Left renal pelvis (tissue), 4 donors: ENCODE measurements at regions not wholly inside any gene's neighbourhood (a gene's known extent, or its start where the extent isn't known, plus 50 kb on each side); places are given as distances from the start of the nearest gene placed in this dataset.

Experiments used
- DNase-seq, 4 donors: peaks; one replicate each; pipeline ENCODE4 v3.0.0-alpha.2; 2013; ENCODE audit warnings: low read depth in 4 of 4, low spot score in 3 of 4

DNA sequence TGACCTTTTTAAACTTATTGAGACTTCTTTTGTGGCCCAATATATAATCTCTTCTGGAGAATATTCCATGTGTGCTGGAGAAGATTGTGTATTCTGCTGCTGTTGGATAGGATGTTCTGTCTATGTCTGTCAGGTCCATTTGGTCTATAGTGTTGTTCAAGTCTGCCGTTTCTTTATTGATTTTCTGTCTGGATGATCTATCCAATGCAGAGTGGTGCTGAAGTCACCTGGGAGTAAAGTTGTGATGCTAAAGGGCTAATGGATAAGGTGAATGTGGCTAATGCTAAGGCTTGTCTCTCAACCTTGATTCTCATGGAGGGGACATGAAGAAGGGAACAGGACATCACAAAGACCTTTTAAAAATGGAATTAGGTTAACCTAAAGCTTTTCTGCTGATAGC is 72.0 kb upstream of the AP1S2 start:
- no peak for DNase-seq

DNA sequence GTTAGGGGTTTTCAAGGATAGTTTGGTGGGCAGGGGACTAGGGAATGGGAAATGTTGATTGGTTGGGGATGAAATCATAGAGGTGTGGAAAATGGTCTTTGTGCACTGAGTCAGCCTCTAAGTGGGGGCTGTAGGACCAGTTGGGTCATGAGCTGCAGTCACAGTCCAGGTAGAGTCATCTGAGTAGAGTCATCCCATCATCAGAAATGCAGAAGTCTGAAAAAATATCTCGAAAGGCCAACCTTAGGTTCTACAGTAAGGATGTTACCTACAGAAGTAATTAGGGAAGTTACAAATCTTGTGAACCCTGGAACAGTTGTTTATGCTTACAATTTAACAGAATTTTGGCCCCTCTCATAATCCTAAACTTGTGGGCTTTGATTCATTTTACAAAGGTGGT is 63.4 kb upstream of the AP1S2 start:
- DNase-seq = no peak

DNA sequence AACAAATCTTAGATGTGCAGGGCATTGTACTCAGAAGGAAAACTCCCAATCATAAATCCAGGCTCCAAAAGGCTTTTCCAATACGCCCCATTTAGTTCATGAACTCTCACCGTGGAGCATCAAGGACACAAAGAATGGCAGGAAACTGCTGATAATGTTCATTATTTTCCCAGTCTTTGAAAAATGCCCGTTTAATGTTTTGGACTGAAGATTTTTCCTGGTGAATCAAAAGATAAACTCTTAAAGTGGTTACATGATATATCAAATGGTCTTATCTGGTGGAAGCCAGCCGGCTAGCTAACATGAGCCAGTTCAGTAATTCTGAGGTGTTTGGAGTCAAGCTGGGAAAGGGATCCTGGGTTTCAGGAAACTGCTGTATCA is 62.1 kb upstream of the AP1S2 start:
- no peak for DNase-seq

DNA sequence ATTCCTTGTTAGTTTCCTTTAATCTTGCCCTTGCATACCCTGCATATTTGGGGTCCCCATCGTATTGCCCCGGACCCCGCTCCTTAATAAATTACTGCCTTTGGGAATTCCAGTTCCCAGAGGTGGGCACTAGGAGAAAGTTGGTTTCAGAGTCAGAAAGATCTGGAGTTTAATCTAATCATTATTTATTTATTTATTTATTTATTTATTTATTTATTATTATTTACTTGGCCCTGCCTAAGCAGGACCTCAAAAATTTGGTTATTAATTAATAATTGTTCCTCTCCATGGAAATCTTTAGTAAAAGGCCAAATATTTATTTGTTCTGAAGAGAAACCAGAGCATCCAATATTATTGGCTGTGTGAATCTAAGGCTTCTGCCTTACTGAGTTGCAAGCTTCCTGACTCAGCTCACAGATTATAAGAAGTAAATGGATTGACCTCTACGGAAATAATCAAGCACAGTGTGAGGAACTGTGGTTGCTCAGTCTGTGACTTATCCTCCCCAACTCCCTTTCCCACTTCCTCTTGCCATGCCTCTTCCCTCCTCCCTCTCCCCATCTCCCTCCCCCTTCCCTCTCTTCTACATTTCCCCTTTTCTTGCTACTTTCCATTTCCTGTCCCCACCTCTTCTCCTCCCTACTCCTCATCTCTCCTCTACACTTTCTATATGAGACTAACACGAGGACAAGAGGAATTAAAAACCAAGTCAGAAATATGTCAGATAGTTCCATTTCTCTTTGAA is 61.5 kb upstream of the AP1S2 start:
- no peak for DNase-seq

DNA sequence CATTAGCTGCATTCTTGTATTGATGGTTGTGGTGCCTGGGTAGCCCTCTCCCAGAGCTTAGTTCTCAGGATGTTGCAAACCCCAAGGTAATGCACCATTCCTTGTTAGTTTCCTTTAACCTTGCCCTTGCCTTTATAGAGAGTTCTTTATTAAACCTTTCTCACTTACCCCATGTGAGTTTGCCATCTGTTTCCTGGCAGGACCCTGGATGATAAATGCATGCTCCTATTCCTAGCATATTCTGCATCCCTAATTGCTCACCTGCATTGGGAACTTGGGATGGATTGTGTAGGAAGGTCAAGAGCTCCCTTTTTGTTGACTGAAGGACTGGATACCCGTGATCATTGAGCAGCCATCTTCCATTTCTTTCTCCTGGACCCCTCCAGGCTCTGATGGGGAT is 59.9 kb upstream of the AP1S2 start:
- DNase-seq = no peak

DNA sequence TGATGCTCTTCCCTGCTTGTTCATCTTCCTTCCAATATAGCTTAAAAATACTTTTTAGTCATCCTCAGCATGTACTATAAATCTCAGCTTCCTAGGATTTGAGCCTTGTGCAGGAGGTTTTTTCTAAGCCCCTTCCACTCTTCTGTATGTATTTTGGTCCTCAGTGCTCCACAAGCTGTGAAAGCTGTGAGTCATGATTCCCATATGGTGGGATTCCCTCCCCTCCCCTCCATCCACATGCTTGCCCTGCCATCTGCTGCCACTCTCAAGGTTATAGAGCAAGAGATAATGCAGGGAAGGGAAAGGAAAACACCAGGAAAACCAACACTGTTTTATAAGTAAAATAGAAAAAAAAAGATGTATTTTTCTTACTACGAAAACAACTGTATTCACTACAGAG is 58.5 kb upstream of the AP1S2 start:
- DNase-seq = no peak

DNA sequence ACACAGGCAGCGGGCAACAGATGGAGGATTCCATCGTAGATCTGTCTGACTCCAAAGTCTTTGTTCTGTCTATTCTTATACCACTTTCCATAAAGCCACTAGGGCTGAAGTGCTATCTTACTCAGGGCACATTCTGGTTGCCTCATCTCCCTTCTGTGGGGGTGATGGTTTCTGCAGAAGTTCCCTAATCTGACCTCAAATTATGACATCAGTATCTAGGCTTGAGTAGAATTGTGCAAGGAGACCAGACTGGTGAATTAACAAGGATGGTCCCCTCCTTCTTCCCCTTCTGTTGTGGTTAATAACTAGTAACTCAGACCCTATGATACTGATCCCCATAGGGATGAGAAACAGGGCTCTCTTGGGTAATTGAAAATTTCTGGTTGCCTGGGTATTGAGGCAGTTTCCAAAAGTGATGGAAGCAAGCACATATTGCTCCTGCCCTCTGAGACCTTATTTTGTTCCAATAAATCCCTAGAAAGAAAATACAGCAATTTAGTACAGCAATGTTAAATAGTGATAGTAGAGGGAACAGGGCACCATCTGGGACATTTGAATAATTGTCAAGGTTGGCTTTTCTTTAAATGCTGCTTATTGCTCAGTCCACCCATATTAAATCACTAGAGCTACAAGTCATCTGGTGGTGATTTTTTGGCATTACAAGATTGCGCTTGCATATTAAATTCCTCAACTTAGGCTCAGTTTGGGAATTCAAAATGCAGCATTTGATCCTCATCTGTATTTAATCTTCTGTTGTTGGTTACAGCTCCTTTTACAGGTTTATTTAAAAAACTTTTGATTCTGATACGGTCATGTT is 57.3 kb upstream of the AP1S2 start:
- DNase-seq = no peak

DNA sequence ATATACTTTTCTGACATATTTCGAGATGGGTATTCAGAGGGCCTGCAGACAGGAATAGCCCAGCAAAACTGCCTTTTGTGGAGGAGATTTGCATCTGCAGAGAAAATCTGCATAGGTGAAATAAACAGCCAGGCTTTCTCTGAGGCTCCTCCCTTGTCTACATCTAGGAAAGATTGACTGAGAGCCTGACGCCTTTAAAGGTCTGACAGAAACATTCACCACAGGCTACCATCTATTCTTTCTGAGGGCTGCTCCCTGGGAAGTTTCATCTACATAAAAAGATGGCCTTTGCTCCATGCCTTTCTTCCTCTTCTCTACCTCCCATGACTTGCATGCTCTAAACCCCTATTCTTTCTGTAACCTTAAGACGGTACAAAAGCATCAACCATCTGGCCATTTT is 55.0 kb upstream of the AP1S2 start:
- DNase-seq = no peak

DNA sequence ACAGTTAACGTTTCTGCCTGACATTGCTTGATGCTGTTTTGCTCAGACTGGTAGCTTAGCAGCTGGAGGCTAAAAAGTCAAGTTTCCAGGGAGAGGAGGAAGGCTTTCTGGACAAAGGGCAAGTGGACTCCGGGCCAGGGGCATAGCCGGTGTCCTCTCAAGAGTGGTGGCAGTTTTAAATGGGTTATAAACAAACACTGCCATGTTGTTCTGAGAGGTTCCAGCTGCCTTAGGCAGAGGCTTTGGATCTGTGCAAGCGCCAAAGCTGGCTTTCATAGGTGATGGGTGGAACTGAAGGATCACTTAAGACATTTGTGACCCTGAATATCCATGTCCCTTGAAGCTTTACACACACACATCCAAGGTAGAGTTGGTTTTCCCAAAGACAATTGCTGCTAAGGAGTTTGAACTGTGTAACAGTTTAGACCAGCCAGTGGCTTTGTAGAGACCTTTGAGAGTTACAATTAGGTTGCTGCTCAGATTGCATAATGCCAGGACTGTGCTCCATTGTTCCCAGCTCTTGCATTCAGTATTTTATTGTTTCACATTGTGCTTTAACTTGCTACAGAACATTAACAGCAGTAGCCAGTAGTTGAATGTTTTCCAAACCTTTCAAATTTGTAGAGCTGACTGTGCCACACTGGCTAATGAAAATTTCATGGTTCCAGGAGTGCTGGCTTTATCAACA is 54.1 kb upstream of the AP1S2 start:
- DNase-seq = no peak

DNA sequence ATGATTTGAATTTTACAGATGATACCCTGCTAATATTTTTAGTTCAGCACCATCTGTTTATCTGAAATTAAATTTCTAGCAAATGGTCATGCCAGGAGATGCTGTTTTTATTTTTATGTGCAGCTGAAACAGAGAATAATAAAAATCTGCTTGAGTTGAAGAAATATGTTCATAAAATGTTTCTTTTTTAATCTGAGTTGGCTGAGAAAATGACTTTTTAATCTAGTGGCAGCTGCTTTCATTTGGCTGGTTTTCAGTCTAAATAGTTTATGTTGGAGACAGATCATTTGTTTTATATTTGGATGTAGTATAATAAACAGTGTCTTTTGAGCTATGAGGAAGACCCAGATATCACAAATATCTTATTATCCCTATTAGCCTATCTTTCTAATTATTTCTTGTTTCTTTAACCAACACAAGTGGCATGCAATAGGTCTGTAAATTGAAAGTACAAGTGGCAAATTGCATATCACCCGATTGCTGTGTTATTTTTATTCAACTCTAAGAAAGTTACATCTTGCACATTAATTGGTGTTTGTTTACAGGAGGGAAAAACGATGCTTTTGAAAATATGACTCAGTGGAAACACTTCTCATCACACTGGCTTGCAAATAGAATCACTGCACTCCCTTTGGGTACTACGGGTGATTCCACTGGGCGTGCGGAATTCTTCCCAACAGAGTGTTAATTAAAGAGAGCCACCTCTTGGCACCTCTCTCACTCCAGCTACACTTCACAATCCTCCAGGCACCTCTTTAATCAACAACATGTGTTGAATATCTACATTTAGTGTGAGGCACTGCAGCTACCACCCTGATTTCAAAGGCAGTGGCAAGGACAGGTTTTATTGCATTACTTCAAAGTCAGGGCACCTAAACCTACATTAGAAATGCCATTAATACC is 51.7 kb upstream of the AP1S2 start:
- DNase-seq = no peak
